ENCODE measurements at regions not wholly inside any gene's neighbourhood (a gene's known extent, or its start where the extent isn't known, plus 50 kb on each side); places are given as distances from the start of the nearest gene placed in this dataset.

DNA sequence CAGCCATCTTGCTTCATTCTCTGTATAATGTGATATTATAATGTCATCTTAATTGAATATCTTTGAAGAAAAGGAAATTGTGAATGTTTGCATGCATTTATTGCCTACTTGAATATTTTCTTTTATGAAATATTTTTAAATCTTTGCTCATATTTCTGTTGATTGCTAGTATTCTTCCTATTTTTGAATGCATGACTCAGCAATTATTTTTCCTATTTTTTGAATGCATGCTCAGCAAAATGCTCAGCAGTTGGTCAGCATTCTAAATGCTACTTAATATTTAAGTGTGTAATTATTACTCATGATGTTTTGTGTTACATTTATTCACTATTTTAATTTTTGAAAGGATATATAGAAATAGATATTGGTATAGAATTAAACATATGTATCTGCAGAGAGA is 378.3 kb downstream of the CCER1 start:
- intact Hi-C loops (cut with DNase I): no loop called here
- no peaks in the 10 kb centered on the region for H3K36me3 ChIP-seq
- no peaks in the 10 kb centered on the region for H3K27me3 ChIP-seq
- no peak overlapping the region for H3K4me3 ChIP-seq
- H3K27ac ChIP-seq: no peak overlapping the region
- TF ChIP-seq, protein P1, sequence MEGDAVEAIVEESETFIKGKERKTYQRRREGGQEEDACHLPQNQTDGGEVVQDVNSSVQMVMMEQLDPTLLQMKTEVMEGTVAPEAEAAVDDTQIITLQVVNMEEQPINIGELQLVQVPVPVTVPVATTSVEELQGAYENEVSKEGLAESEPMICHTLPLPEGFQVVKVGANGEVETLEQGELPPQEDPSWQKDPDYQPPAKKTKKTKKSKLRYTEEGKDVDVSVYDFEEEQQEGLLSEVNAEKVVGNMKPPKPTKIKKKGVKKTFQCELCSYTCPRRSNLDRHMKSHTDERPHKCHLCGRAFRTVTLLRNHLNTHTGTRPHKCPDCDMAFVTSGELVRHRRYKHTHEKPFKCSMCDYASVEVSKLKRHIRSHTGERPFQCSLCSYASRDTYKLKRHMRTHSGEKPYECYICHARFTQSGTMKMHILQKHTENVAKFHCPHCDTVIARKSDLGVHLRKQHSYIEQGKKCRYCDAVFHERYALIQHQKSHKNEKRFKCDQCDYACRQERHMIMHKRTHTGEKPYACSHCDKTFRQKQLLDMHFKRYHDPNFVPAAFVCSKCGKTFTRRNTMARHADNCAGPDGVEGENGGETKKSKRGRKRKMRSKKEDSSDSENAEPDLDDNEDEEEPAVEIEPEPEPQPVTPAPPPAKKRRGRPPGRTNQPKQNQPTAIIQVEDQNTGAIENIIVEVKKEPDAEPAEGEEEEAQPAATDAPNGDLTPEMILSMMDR (IDR thresholded peaks at IDR 0.05): no peak
- TF ChIP-seq POLR2AphosphoS5 (IDR thresholded peaks at IDR 0.05; ENCODE audit: insufficient read depth in 1 of 2, low read depth in 1 of 2): no peak
- TF ChIP-seq POLR2A (IDR thresholded peaks at IDR 0.05): no peak
- H3K9me3 ChIP-seq: no peaks in the 10 kb centered on the region
- DNase-seq (ENCODE audit: extremely low spot score in 2 of 2): no peak
- no peaks in the 10 kb centered on the region for H3K4me1 ChIP-seq

DNA sequence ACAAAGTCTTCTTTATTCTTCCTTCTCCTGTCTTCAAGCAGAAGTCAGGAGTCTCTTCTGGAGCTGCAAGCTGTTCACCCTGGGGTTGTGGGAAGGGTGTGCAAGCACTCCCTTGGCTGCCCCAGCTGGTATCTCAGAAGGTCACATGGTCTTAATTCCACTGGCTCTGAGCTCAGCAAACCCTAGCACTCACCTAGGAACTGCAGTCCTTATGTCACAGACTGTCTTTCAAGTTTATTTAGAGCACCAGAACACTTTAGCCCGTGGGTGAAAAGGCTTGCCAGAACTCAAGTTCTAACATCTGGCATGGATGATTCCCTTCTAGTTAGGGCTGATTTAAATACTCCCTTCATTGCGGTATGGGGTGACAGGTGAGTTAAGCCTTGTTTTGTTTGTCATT is 379.0 kb downstream of the CCER1 start:
- Histone ChIP-seq H3K4me1 (no peaks in the 10 kb centered on the region), H3K9me3 (no peaks in the 10 kb centered on the region), H3K4me3 (no peak overlapping the region), H3K36me3 (no peaks in the 10 kb centered on the region), H3K27me3 (no peaks in the 10 kb centered on the region), H3K27ac (no peak overlapping the region)
- TF ChIP-seq, protein P1 (IDR thresholded peaks at IDR 0.05): no peak
- TF ChIP-seq POLR2A (IDR thresholded peaks at IDR 0.05) (no peak), POLR2AphosphoS5 (IDR thresholded peaks at IDR 0.05; ENCODE audit: insufficient read depth in 1 of 2, low read depth in 1 of 2) (no peak)
- intact Hi-C loops (cut with DNase I): no loop called here
- no peak for DNase-seq (ENCODE audit: extremely low spot score in 2 of 2)

DNA sequence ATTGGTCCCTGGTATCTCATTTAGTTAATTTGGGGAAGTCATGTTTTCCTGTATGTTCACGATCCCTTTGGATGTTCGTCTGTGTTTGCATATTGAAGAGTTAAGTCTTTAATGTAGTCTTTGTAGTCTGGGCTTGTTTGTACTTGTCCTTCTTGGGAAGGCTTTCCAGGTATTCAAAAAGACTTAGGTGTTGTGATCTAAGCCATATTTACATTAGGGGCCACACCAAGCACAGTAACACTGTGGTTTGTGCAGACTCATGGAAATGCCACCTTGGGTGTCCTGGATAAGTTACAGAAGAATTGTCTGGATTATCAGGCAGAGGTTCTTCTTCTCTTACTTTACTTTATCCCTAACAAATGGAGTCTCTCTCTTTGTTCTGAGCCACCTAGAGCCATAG is 380.3 kb downstream of the CCER1 start:
- H3K4me3 ChIP-seq: no peak overlapping the region
- H3K9me3 ChIP-seq: no peaks in the 10 kb centered on the region
- TF ChIP-seq, protein P1 (IDR thresholded peaks at IDR 0.05): no peak
- no peak for TF ChIP-seq POLR2AphosphoS5 (IDR thresholded peaks at IDR 0.05; ENCODE audit: insufficient read depth in 1 of 2, low read depth in 1 of 2)
- no peak for TF ChIP-seq POLR2A (IDR thresholded peaks at IDR 0.05)
- no peaks in the 10 kb centered on the region for H3K27me3 ChIP-seq
- intact Hi-C loops (cut with DNase I): no loop called here
- H3K4me1 ChIP-seq: no peaks in the 10 kb centered on the region
- no peak overlapping the region for H3K27ac ChIP-seq
- no peak for DNase-seq (ENCODE audit: extremely low spot score in 2 of 2)
- H3K36me3 ChIP-seq: no peaks in the 10 kb centered on the region

DNA sequence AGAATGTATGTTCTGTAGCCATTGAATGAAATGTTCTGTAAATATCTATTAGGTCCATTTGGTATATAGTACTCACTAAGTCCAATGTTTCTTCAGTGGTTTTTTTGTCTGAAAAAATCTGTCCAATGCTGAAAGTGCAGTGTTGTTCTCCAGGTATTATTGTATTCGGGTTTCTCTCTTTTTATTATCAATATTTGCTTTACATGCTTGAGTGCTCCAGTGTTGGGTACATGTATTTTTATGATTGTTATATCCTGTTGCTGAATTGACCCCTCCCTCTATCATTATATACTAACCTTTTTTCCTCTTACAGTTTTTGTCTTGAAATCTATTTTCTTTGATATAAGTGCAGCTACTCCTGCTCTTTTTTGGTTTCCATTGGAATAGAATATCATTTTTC is 382.2 kb downstream of the CCER1 start:
- Histone ChIP-seq H3K27ac (no peak overlapping the region), H3K4me1 (no peaks in the 10 kb centered on the region), H3K4me3 (no peak overlapping the region), H3K36me3 (no peaks in the 10 kb centered on the region), H3K27me3 (no peaks in the 10 kb centered on the region), H3K9me3 (no peaks in the 10 kb centered on the region)
- TF ChIP-seq, protein P1 (IDR thresholded peaks at IDR 0.05): no peak
- TF ChIP-seq POLR2A (IDR thresholded peaks at IDR 0.05) (no peak), POLR2AphosphoS5 (IDR thresholded peaks at IDR 0.05; ENCODE audit: insufficient read depth in 1 of 2, low read depth in 1 of 2) (no peak)
- intact Hi-C loops (cut with DNase I): no loop called here
- DNase-seq (ENCODE audit: extremely low spot score in 2 of 2): no peak

DNA sequence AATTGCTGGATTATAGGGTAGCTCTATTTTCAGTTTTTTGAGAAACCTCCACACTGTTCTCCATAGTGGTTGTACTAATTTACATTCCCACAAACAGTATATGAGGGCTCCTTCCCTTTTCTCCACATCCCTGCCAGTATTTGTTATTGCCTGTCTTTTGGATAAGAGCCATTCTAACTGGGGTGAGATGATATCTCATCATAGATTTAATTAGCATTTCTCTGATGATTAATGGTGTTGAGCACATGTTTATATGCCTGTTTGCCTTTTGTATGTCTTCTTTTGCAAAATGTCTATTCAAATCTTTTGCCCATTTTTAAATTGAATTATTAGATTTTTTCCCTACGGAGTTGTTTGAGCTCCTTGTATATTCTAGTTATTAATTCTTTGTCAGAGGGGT is 385.3 kb downstream of the CCER1 start:
- H3K27me3 ChIP-seq: no peaks in the 10 kb centered on the region
- no peaks in the 10 kb centered on the region for H3K9me3 ChIP-seq
- no peak for TF ChIP-seq POLR2A (IDR thresholded peaks at IDR 0.05)
- TF ChIP-seq, protein P1 (IDR thresholded peaks at IDR 0.05): no peak
- intact Hi-C loops (cut with DNase I): no loop called here
- DNase-seq (ENCODE audit: extremely low spot score in 2 of 2): no peak
- H3K27ac ChIP-seq: no peak overlapping the region
- no peaks in the 10 kb centered on the region for H3K36me3 ChIP-seq
- no peaks in the 10 kb centered on the region for H3K4me1 ChIP-seq
- H3K4me3 ChIP-seq: no peak overlapping the region

All from vagina (tissue), 2 donors.